ENCODE measurements at regions not wholly inside any gene's neighbourhood (a gene's known extent, or its start where the extent isn't known, plus 50 kb on each side); places are given as distances from the start of the nearest gene placed in this dataset.
"Not testable (repeated sequence)": the region's sequence is repeated elsewhere in the genome, so short reads cannot be mapped to it uniquely, and the experiment has no call there.

DNA sequence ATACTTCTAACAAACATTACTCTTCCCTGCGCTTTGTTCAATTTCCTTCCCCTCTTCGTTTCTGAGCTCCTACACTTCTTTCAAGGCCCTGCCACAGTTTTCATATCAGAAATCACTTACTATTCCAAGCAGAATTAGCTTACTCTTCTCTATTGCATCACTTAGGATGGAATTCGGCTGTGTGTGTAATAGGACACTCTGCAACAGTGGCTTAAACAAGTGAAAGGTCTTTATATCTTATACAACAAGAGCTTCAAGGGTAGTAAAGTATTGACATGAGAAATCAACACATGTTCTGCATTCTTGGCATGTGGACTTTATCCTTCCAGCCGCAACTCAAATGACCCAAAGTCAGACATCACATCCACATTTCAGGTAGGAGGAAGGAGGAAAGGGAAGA, 279.6 kb downstream of the PCDH20 start:
- no peak for DNase-seq

DNA sequence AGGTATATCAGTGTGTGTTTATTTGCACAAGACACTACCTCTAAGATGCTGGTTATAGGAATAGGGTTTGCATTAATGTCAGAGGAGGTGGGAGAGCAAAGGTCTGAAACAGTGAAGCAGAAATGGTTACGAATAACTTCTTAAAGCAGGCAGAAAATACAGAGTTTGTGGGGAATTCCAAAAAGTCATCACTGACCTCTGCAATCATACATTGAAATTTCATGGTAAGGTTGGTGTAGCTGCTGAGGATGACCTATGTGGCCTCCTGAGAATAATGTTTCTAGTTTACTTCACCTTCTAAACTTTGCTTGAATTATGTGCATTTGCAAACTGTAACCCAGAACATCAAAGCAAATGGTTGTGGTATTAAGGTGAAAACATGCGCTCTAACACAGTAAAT, 280.1 kb downstream of the PCDH20 start:
- no peak for DNase-seq

DNA sequence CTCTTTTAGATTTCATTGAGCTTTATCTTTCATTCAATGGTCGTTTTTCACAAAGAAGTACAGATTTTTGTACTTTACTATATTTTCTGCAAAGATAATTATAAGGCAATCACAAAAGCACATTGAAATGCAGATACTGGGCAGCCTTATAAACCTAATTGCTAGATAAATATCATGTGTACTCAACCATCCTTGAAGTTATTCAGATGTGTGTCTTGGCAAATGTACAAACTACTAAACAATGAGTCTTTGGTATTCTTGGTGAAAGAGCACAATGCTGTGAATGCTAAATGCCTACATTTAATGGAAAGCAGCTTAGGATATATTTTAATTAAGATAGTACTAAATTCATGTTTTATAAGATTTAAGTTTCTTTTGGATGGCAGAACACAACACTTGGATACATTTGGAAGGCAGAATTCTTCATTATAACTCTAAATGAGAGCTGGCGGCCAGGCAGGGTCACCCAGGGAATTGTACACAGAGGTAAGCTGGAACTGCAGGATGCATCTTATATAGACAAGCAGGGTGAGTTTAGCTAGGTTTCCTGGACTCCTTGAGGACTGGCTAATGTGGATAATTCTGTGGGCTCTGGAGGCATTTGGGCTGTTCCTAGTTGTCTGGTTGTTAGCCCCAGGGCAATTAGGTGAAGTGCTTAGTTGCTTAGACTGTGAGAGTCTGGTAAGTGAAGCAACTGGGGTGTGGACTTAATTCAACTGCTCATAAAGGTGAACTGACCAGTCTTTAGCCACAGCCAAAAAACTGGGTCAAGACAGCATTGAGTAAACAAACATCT, 286.6 kb downstream of the PCDH20 start:
- DNase-seq, result no peak

DNA sequence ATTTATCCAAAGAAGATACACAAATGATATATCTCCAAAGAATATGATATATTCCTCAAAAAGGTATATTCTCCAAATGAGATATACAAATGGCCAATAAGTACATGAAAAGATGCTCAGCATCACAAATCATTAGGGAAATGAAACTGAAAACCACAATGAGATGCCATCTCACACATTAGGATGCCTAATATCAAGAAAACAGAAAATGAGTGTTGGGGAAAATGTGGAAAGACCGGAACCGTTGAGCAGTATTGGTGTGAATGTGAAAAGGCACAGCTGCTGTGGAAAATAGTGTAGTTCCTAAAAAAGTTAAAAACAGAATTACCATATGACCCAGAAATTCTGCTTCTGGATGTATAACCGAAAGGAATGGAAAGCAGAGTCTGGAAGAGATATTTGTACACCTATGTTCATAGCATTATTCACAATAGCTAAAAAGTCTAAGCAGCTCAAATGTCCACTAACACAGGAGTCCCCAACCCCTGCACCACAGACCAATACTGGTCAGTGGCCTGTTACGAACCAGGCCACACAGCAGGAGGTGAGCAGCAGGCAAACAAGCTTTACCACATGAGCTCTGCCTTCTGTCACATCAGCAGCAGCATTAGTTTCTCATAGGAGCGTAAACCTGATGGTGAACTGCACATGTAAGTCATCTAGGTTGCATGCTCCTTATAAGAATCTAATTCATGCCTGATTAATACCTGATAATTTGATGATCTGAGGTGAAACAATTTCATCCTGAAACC, 291.9 kb downstream of the PCDH20 start:
- DNase-seq, result no peak

DNA sequence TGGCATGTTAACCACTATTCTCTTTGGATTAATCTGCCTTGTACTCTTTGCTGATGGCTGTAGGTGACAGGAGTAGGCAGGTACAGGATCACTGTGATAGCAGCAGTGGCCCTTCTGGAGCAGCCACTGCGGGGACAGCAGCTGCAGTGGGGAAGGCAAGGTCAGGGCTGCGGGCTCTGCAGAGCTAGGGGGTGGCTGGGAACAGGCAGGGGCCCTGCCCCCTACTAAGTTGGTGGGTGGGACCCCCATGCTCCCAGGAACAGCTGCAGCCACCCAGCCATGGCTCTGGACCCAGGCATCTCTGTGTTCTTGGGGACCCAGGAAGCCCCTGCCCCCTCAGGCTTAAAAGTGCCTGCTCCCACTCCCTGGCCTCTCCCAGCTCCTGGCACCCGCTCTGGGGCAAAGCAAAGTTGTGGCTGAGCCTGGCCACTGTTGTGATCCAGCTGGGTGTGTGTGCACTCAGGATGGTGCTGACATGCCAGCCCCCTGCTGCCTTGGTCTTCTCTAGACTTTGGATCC, 302.4 kb downstream of the PCDH20 start:
- no peak for DNase-seq

DNA sequence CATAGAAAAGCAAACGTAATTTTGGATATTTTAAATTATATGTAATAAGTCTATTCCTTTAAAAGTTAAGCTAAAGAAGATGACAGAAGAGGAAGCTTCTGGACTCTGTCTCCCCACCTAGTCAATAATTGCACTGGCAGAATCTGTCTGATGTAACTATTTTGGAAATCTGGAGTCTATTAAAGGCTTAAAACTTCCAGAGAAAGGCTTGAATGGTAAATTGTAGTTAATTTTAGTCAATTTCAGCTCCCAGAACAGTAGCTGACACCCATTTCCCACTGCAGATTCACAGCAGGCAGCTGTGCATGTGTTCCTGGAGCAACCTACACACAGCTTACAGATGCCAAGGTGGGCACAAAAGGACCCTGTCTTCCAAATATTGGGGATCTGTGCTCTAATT, 304.1 kb downstream of the PCDH20 start:
- DNase-seq, result no peak

DNA sequence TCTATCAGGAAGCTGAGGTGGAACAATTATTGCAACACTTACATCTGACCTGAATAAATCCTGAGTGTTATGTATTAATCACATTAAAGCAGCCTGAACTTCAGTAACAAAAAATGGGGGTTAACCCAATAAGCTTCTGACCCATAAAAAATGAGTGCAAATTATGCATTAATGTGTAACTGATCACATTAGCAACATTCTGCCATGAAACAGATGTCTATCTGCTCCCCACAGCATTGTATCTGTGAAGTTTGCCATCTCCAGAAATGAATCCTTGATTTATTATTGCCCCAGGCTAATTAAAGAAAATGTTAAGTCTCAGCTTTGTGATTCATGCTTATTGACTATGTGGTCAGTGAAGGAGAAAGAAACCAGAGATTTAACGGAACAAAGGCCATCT, 304.9 kb downstream of the PCDH20 start:
- DNase-seq, result no peak

DNA sequence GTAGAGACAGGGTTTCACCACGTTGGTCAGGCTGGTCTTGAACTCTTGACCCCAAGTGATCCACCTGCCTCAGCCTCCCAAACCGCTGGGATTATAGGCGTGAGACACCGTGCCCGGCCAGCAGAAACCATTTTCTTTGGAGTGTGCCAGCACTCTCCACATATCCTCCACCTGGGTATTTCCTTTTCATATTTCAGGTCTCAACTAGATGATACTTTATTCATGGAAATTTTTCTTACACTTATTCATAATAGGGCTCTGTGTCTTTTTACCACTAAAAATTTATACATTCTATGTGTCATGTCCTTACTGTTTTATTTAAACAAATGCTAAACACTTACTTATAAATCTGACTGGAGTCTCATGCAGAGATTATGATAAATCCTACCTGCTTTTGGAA, 305.9 kb downstream of the PCDH20 start:
- no peak for DNase-seq

DNA sequence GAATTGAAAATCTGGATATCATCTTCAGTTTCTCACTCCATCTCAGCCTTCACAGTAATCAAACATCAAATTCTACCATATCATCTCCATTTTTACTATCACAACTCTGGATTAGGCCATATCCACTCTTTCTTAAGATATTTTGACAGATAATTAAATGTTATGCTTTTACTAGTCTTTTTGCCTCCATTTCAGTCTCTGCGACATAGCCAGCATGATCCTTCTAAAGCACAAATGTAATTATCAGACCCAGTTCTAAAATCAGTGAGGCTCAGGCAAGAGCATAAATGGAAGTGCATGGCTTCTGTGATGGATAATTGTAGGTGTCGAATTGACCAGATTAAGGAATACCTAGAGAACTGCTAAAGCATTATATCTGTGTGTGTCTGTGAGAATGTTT, 307.7 kb downstream of the PCDH20 start:
- DNase-seq, result no peak

DNA sequence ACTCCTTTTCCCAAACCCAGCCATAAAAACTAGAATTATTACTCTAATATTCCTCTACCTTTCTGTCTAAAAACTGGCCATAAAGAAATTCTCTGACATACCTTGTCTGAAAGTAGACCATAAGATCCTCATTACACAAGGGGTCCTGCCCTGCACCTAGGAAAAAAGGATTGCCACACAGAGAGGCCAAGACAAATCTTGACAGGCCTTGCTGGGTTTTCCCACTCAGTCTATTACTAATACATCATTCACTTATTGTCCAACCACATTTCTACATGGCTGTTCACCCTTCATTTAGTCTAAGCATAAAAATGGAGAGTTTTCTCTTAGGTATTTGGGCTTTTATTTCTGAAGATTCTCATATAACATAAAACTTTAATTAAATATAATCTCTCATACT, 319.8 kb downstream of the PCDH20 start:
- DNase-seq, result no peak

DNA sequence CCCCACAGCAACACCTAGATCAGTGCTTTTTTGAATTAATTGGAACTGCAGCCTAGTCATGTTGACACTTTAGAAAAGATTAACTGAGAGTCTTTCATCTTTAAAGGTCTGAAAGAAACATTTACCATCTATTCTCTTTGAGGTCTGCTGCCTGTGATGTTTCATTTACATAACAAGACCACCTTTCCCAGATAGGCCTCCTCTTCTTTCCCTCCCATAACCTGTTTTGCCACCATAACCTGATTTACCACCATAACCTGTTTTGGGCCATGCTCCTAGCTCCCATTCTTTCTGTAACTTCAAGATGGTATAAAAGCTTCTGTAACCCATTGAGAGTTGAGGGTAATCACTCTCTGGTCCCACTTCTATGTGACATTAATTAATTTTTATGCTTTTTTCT, 320.8 kb downstream of the PCDH20 start:
- no peak for DNase-seq

DNA sequence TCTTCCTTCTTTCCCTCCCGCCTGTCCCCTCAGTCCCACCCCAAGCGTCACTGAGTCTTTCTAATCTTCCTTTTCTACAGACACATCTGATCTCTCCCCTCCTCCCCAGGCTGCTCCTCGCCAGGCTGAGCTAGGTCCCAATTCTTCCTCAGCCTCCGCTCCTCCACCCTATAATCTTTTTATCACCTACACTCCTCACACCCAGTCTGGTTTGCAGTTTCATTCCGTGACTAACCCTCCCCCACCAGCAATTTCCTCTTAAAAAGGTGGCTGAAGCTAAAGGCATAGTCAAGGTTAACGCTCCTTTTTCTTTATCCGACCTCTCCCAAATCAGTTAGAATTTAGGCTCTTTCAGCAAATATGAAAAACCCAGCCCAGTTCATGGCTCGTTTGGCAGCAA, 325.8 kb downstream of the PCDH20 start:
- DNase-seq, result not testable (repeated sequence)

DNA sequence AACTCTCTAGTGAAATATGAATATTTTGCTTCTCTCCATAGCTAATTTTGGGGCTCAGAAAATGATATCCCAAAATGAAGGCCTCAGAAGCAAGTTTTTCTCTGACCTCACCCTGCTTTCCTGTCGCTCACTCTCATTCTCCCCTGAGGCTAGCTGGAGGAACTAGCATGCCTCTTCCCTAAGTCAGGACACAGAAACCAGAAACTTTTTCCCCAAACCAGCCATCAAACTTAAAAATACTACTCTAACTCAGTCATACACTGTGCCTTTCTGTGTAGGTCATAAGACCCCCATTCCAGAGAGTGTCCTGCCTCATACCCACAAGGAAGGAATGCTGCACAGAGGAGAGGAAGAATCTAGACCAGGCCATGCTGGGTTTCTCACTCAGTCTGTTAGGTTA, 329.6 kb downstream of the PCDH20 start:
- no peak for DNase-seq

DNA sequence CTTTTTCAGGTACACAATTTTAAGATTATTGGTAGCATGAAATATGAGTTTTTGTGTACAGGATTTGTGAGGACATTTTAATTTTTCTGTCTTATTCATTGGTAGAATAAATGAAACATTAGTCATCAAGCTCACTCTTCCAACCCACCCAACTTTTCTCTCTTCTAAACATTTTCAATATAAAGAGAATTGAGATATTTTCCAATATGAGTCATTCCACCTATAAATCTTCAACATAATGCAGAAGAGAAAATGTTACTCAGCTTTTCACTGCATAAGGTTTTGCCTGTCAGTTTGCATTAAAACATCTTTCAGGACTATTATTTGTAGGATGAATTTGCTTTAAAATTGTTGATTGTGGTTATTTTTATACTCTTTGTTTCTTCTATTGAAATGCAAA, 330.7 kb downstream of the PCDH20 start:
- DNase-seq, result no peak

DNA sequence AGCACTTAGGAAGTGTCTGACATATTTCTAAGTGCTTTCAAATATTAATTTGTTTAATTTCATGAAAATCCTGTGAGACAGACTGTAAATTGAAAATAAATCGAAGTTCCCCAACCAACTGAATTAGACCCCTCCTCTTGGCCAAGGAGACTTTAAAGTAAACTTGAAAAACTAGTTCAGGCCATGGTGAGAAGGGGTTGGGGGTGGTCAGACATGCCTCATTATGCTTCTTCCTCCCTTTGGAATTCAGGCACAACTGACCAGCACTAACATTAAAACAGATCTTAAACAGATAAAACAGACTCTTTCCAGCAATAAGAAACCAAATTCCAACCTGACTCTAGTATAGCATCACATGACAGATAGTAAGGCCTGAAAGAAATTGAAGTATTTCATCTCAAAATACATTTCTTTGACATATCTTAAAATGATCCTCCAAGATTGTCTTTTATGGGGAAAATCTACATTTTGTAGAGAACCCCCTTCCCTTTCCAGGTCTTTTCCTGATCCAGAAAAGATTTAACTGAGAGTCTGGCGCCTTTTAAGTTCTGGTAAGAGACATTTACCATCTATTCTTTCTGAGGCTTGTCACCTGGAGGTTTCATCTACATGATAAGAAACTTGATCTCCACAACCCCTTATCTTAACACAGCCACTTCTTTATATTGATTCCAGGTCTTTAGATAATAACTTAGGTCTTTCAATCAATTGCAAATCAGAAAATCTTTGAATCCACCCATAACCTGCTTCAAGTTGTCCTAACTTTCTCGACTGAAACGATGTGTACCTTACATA, 336.5 kb downstream of the PCDH20 start:
- DNase-seq, result no peak

DNA sequence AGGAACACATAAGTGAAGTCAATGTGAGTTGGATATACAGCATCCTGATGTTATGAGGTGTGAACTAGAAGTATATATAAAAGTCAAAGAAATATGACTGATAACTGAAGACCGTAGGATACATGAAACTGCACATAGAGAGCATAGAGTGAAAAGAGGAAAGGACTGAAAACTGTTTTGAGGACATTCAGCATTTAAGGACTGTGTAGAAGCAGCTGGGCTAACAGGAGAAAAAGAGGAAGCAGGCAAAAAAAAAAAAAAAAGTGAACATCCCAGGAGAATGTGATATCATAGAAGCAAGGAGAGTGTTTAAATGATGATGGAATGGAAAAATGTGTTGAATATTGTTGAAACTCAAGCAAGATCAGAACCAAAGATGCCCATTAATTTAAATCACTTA, 363.5 kb downstream of the PCDH20 start:
- DNase-seq, result no peak

DNA sequence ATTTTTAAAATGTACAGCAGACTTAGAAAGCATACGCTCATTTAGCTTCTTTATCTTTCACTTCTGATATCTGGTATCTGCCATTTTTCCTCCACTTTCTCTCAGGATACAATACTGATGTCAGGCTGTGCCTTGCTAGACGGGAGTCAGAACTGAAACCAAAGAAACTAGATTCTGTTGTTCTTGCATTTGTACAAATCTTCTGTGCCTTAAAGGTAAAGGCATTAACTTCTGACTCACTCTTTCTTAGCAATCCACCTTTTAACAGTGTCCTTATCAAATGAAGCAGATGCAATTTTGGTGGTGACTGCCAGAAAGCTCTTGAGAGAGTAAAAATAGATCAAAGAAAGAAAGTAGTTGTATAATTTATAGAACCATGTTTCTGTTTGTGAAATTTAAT, 370.4 kb downstream of the PCDH20 start:
- DNase-seq, result no peak

DNA sequence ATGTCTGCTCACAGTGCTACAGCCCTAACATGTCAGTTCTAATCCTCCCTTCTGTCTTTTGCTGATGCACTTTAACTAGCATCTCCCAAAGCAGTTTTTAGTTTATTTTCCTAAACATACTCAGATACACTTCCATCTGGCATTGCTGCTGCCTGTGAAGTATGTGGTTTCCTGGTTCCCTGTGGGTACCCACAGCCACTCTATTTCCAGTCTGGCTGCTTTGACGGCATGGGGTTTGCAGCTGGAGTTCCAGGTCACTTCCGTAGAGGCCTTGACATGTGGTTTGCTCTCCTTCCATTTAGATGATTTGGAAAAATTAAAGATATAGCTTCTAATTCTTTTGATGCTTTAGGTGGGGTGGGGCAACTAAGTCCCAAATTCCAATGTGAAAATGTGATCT, 375.5 kb downstream of the PCDH20 start:
- DNase-seq, result no peak

DNA sequence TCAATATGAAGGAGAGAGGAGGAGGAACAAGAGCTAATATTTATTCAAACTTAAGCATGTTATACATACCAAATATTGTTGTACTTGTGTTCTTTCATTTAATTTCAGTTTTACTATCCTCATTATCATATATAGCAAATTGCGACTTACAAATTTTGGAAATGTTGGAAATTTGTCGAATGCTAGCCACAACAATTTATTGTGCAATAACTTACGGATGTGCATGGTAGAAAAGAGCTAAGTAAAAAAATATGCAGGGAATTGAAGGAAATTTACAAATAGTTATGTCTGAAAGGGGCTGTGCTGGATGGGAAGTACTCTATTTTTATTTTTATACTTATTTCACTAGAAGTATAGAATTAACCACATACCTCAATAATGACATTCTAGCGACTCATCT, 376.3 kb downstream of the PCDH20 start:
- DNase-seq, result no peak

DNA sequence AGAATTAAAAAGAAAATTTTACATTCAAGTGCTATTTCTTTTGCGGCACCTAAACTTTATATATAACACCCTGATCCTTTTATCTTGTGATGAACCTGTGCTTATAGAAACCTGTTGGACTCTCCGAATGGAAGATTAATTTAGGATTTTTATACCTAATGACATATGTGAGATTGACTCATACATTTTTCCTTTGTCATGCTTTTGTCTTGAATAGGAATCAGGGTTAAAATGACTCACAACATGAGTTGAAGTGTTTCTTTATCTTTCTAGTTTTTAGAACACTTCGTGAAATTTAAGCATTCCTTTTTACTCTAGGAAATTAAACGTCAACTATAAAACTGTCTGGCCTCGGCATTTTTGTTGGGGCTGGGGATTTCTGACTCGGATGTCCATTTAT, 378.9 kb downstream of the PCDH20 start:
- DNase-seq, result no peak

DNA sequence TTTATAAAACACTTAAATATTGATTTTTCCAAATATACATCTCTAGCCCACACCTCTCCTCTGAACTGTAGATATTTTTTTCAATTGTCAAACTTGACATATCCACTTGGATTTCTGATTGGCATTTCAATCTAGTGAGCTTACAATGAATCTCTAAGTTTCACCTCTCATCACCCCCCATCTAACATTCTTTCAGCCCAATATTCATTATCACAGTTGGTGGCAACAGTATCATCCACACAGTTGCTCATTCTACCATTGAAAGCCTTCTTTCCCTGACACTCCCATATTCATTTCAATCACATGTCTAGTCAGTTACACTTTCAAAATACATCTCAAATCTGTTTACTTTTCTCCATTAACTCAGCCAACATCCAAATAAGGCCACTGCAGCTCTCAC, 385.2 kb downstream of the PCDH20 start:
- no peak for DNase-seq

DNA sequence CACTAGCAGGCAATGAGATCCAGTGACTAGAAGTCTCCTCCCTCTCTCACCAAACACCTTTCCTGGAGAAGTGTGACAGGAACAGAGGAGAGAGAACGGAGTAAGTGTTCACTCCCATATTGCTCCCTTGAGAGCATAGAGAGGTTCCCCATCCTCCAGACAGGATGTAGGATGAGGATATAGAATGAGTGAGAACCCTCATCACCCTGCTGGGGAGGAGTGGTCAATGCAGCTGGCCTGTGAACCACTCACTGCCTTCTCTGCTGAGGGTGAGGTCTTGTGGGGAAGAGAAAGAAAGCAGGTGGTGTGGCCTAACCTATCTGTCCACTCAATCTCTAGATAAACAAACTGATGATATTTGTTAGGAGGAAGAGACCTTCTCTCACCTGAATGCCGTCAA, 386.6 kb downstream of the PCDH20 start:
- no peak for DNase-seq

DNA sequence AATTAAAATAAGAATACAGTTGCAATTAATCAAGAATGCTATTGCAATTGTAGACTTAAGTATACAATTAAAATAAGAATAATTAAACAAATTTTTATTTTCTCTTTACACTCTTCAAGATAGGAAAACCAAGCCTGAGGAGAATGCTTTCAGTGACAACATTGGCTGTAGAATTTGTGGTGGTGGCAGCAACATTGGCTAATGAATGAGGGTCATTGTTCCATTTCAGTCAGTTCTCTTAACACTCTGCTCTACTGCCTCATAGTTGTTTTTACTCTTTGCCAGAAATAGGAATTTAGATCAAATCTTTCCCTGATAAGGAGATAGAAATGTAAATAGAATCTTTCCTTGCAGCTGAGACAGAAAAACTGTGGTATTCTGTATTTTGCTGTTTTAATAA, 391.6 kb downstream of the PCDH20 start:
- DNase-seq, result no peak

DNA sequence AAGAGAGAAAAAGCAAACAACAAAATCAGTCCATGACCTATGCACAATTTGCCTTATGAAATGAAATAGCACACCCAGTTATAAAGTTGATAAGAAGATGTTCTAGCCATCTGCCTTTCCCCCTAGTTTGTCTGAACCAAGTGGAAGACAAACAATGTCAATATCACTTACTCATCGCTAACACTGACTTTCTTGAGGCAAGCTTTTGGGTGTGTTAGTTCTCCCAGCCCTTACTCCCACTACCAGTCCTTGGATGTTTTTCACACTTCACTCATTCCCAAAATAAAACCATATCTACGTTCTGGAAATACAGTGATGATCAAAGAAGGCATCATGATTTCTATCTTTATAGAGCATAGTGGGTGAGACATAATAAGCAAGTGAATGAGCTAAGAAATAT, 393.8 kb downstream of the PCDH20 start:
- no peak for DNase-seq
